K562 (cell line): ENCODE measurements at regions not wholly inside any gene's neighbourhood (a gene's known extent, or its start where the extent isn't known, plus 50 kb on each side); places are given as distances from the start of the nearest gene placed in this dataset.

Experiments
- ATAC-seq: fragments of 200-7000 bp; cut with Tn5 transposase; 3 replicates; pipeline ENCODE4 v1.9.1; 2020; ENCODE audit warnings: moderate library complexity
- BruUV-seq: library from RNA; stranded (reverse); fragments of 400-500 nt; replicated peaks from 2 replicates; lab custom pipeline; 2021; lab: Mats Ljungman, UMichigan
- CTCF ChIA-PET: fragments of 300-600 bp; formaldehyde crosslinking; extraction: SDS; loops from one replicate; lab custom pipeline; 2021; ENCODE audit warnings: low intra/inter-chr PET ratio; lab: Yijun Ruan, JAX
- POLR2A ChIA-PET: fragments of 300-600, 350-650 bp; sonication (Branson Sonifier 250); formaldehyde crosslinking; extraction: SDS; loops from one replicate; lab custom pipeline; 2021; ENCODE audit warnings: antibody characterized with exemption, inconsistent platforms; lab: Yijun Ruan, JAX
- DNase-seq, 4 experiments: peaks; one replicate each; pipeline versions ENCODE4 v3.0.0 to v3.0.0-alpha.2; 2011 to 2018; ENCODE audit warnings: low spot score in 3 of 4, mixed read lengths in 3 of 4; ENCODE audit errors: extremely low read depth in 1 of 4
- FAIRE-seq: peaks from 2 replicates; lab custom pipeline; 2011; peaks lifted over from hg19 to GRCh38; lab: Jason Lieb, UNC
- H2AFZ ChIP-seq: 2 replicates; pipeline ENCODE4 v1.6.0; 2011; ENCODE audit warnings: low read depth, low read length, control low read depth, inconsistent platforms
- H3K27ac ChIP-seq: fragments of 200-600 bp; 3 replicates; pipeline ENCODE4 v1.8.0; 2011; ENCODE audit warnings: low read depth, mild to moderate bottlenecking, control low read depth, inconsistent platforms, low read length, moderate library complexity, mixed read lengths; ENCODE audit errors: extremely low read depth
- H3K27me3 ChIP-seq, 2 experiments: fragments of 300-600 bp in 1 of 2; 2 replicates in 1 of 2; 3 replicates in 1 of 2; pipeline versions ENCODE4 v1.6.0 to v1.8.0; 2011; ENCODE audit warnings: inconsistent platforms in 2 of 2, low read length in 2 of 2, mild to moderate bottlenecking in 1 of 2, mixed read lengths in 1 of 2, moderate library complexity in 1 of 2; ENCODE audit not compliant: control insufficient read depth in 2 of 2, insufficient read depth in 2 of 2
- H3K36me3 ChIP-seq: fragments of 300-600 bp; 3 replicates; pipeline ENCODE4 v1.8.0; 2011; ENCODE audit warnings: mild to moderate bottlenecking, low read length, inconsistent platforms; ENCODE audit not compliant: control insufficient read depth, insufficient read depth
- H3K4me1 ChIP-seq, 2 experiments: fragments of 200-600 bp in 1 of 2; replicated peaks in 1 of 2; 2 replicates in 1 of 2; 3 replicates in 1 of 2; pipeline versions ENCODE4 v1.5.1 to v1.8.0; 2011; ENCODE audit warnings: inconsistent platforms in 2 of 2, low read length in 2 of 2, mild to moderate bottlenecking in 1 of 2, mixed read lengths in 1 of 2, moderate library complexity in 1 of 2; ENCODE audit not compliant: control insufficient read depth in 2 of 2, insufficient read depth in 2 of 2
- H3K4me2 ChIP-seq: 2 replicates; pipeline ENCODE4 v1.6.1; 2011; ENCODE audit warnings: low read length, control low read depth, inconsistent platforms, mixed read lengths; ENCODE audit not compliant: insufficient read depth
- H3K4me3 ChIP-seq: fragments of 200-600 bp; sonication (generic), shearing (Covaris generic); 2 replicates; pipeline ENCODE4 v1.5.1; 2016; ENCODE audit warnings: control low read depth, inconsistent platforms
- H3K79me2 ChIP-seq: fragments of 200-600 bp; 3 replicates; pipeline ENCODE4 v1.8.0; 2011; ENCODE audit warnings: low read length, inconsistent platforms; ENCODE audit not compliant: control insufficient read depth, insufficient read depth
- H3K9ac ChIP-seq, 2 experiments: 2 replicates each; pipeline versions ENCODE4 v1.6.0 to v1.6.1; 2011; ENCODE audit warnings: low read depth in 2 of 2, low read length in 2 of 2, control low read depth in 1 of 2, inconsistent platforms in 1 of 2, mild to moderate bottlenecking in 1 of 2, mixed read lengths in 1 of 2; ENCODE audit not compliant: insufficient read depth in 1 of 2
- H3K9me1 ChIP-seq: one replicate; pipeline ENCODE4 v1.6.0; 2011; ENCODE audit warnings: inconsistent platforms, mild to moderate bottlenecking, low read length, moderate library complexity; ENCODE audit not compliant: control insufficient read depth, insufficient read depth
- H3K9me3 ChIP-seq: replicated peaks from 2 replicates; pipeline ENCODE4 v1.5.1; 2011; ENCODE audit warnings: low read depth, low read length, inconsistent platforms; ENCODE audit not compliant: control insufficient read depth, insufficient read depth
- H4K20me1 ChIP-seq: replicated peaks from 2 replicates; pipeline ENCODE4 v1.6.1; 2011; ENCODE audit warnings: low read length, inconsistent platforms, mixed read lengths; ENCODE audit not compliant: control insufficient read depth, insufficient read depth
- CBFA2T3 ChIP-seq: fragments of 450-650 bp; IDR thresholded peaks from 2 replicates; pipeline ENCODE4 v1.6.1; 2017
- CEBPB ChIP-seq: fragments of 450-650 bp; IDR thresholded peaks from 2 replicates; pipeline ENCODE4 v1.6.1; 2016; ENCODE audit warnings: missing genetic modification characterization, missing compliant biosample characterization
- CREM ChIP-seq: IDR thresholded peaks from 2 replicates; pipeline ENCODE4 v1.6.1; 2014; ENCODE audit warnings: antibody characterized with exemption, low read depth
- E2F1 ChIP-seq: sonication (generic); formaldehyde crosslinking; IDR thresholded peaks from 2 replicates; pipeline ENCODE4 v1.8.1; 2023; ENCODE audit warnings: mild to moderate bottlenecking, missing genetic modification reagents, moderate library complexity
- HOMEZ ChIP-seq: fragments of 250-450 bp; sonication (Bioruptor Pico); IDR thresholded peaks from 2 replicates; pipeline ENCODE4 v1.4.0; 2020; ENCODE audit warnings: mild to moderate bottlenecking, moderate library complexity
- MTA2 ChIP-seq: fragments of 450-650 bp; IDR thresholded peaks from 2 replicates; pipeline ENCODE4 v1.6.1; 2016; ENCODE audit warnings: low read depth
- NEUROD1 ChIP-seq: fragments of 150-350 bp; IDR thresholded peaks from 2 replicates; pipeline ENCODE4 v1.6.1; 2014; ENCODE audit warnings: borderline replicate concordance, low read length, low read depth; ENCODE audit not compliant: partially characterized antibody
- PCBP2 ChIP-seq: fragments of 200-400 bp; formaldehyde crosslinking; IDR thresholded peaks from 2 replicates; pipeline ENCODE4 v1.6.1; 2018; ENCODE audit warnings: low read length, low read depth, mild to moderate bottlenecking, moderate library complexity; ENCODE audit not compliant: poor library complexity, severe bottlenecking
- SAFB2 ChIP-seq: fragments of 200-400 bp; formaldehyde crosslinking; IDR thresholded peaks from 2 replicates; pipeline ENCODE4 v1.6.1; 2018; ENCODE audit warnings: borderline replicate concordance, low read length, low read depth, moderate library complexity; ENCODE audit not compliant: severe bottlenecking
- ZMIZ1 ChIP-seq, 2 experiments: fragments of 150-350 bp in 1 of 2; IDR thresholded peaks; 2 replicates each; pipeline ENCODE4 v1.6.1; 2012 to 2016; ENCODE audit warnings: low read depth in 2 of 2, low read length in 2 of 2, mild to moderate bottlenecking in 1 of 2, moderate library complexity in 1 of 2
- ZNF740 ChIP-seq, 3 experiments: fragments of 200-800 bp in 1 of 3; sonication (Bioruptor generic) in 1 of 3; sonication (generic) in 1 of 3; formaldehyde crosslinking in 1 of 3; IDR thresholded peaks; 2 replicates each; pipeline versions ENCODE4 v1.6.1 to v1.8.0; 2016 to 2022; ENCODE audit warnings: mild to moderate bottlenecking in 2 of 3, missing compliant biosample characterization in 2 of 3, missing genetic modification characterization in 2 of 3, missing genetic modification reagents in 1 of 3
- ZNF766 ChIP-seq: fragments of 200-800 bp; sonication (Bioruptor generic); conservative IDR thresholded peaks from 2 replicates; pipeline ENCODE4 v1.6.1; 2016; ENCODE audit warnings: missing genetic modification characterization, missing compliant biosample characterization
- WGBS: fragments of 100-300 bp; shearing (Covaris generic); methylation state at CpG from one replicate; pipeline ENCODE4 v1.1.6; 2016; ENCODE audit warnings: low coverage, mixed read lengths; ENCODE audit not compliant: insufficient coverage; ENCODE audit errors: missing lambda C conversion rate; 5-methylcytosine and 5-hydroxymethylcytosine counted together
- in situ Hi-C: fragments of 300-500 bp; cut with MboI; formaldehyde crosslinking; loops from 4 replicates; pipeline ENCODE4 v1.15.0; 2018; ENCODE audit warnings: inconsistent platforms, mixed read lengths
- intact Hi-C: fragments of 100-400 bp; cut with micrococcal nuclease; formaldehyde crosslinking; loops from 2 replicates; pipeline ENCODE4 v1.14.2; 2022
- TF ChIP-seq, protein P1 (sequence below), 2 experiments: fragments of 450-650 bp in 1 of 2; sonication (generic) in 1 of 2; formaldehyde crosslinking; conservative IDR thresholded peaks; 2 replicates each; pipeline versions ENCODE4 v1.4.0 to v1.8.1; 2020 to 2022; ENCODE audit warnings: mild to moderate bottlenecking in 1 of 2, missing genetic modification reagents in 1 of 2

DNA sequence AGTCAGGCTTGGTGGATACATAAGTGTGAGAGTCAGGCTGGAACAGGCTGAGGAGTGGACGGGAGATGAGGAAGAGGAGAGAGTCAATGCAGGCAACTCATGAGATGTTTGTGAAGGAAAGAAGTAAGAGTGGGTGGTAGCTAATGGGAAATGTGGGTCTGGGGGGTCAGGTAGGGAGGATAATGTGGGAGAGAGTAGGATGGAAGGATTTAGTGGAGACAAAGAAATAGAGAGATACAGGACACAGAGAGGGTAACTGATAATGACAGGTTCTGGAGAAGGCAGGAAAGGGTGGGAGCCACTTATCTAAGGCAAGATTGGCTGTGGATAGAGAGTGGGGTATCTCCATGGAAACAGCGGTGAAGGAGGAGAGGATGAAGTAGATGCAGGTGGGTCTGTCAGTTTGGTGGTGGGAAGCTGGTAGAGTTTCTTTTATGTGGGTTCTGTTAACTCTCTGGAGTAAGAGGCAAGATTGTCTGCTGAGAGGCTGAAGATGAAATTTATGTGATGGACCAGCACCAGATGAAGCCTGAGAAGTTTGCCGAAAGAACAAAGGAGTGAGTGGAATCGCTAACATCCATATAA lies 190.6 kb upstream of the SPRED2 start:
- no TSS peak for BruUV-seq
- TF ChIP-seq CREM (no peak), ZMIZ1 (IDR thresholded peaks at IDR 0.05; ENCODE audit: low read depth in 2 of 2, low read length in 2 of 2) (no peak), ZNF766 (CRISPR knock-in tag) (no peak), SAFB2 (no peak), ZNF740 (CRISPR knock-in tag; IDR thresholded peaks at IDR 0.05) (no peak), ZNF740 (tag; IDR thresholded peaks at IDR 0.05) (no peak), CEBPB (tag) (no peak), MTA2 (no peak), NEUROD1 (no peak), E2F1 (CRISPR knock-in tag) (no peak), CBFA2T3 (no peak), PCBP2 (no peak), HOMEZ (CRISPR knock-in tag) (no peak)
- TF ChIP-seq, protein P1, sequence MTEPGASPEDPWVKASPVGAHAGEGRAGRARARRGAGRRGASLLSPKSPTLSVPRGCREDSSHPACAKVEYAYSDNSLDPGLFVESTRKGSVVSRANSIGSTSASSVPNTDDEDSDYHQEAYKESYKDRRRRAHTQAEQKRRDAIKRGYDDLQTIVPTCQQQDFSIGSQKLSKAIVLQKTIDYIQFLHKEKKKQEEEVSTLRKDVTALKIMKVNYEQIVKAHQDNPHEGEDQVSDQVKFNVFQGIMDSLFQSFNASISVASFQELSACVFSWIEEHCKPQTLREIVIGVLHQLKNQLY (CRISPR knock-in tag; conservative IDR thresholded peaks at IDR 0.05), result no peak

More for the DNA sequence above, 190.6 kb upstream of the SPRED2 start:
- no peak overlapping the region for H3K4me2 ChIP-seq
- H3K27ac ChIP-seq, result no peak overlapping the region
- intact Hi-C loops (no loop called here), in situ Hi-C loops (no loop called here)
- FAIRE-seq, result no peak
- H4K20me1 ChIP-seq, result no peaks in the 10 kb centered on the region
- ChIA-PET CTCF (no interaction called here), POLR2A (interaction anchor here (0.6 kb wide), 1 partner anchor 25 kb away, joined by 4 read pairs; no protein-coding TSS in a partner anchor)
- no peak for ATAC-seq
- no peak overlapping the region for H3K4me3 ChIP-seq
- H3K4me1 ChIP-seq, result no peaks in the 10 kb centered on the region
- no peak for DNase-seq
- WGBS, result 0% methylated on average over 4 of the region's 4 CpGs
- no peaks in the 10 kb centered on the region for H3K36me3 ChIP-seq
- H3K27me3 ChIP-seq, result peaks cover 5 to 25% of the 10 kb centered on the region in 2 experiments; a peak in 3 of 5 replicates
- no peaks in the 10 kb centered on the region for H3K9me3 ChIP-seq
- no peak overlapping the region for H3K9ac ChIP-seq
- no peaks in the 10 kb centered on the region for H3K79me2 ChIP-seq
- H2AFZ ChIP-seq, result no peak overlapping the region
- no peaks in the 10 kb centered on the region for H3K9me1 ChIP-seq
